ENCODE measurements at regions not wholly inside any gene's neighbourhood (a gene's known extent, or its start where the extent isn't known, plus 50 kb on each side); places are given as distances from the start of the nearest gene placed in this dataset.

- TF ChIP-seq CTCF (conservative IDR thresholded peaks at IDR 0.05): no peak
- Mint-ChIP-seq H3K27me3 (ENCODE audit: low read depth) (no peaks in the 10 kb centered on the region), H3K36me3 (ENCODE audit: low read depth) (no peaks in the 10 kb centered on the region), H3K27ac (ENCODE audit: unreplicated experiment) (no peak overlapping the region), H3K9me3 (no peaks in the 10 kb centered on the region), H3K4me3 (no peak overlapping the region), H3K4me1 (no peaks in the 10 kb centered on the region)
- no peak for DNase-seq (ENCODE audit: low read depth, low spot score)
Observed at GRCh38 chr4:120636120-120636630, 286.4 kb downstream of the PRDM5 start.

- H3K27ac Mint-ChIP-seq (ENCODE audit: unreplicated experiment): no peak overlapping the region
- H3K27me3 Mint-ChIP-seq (ENCODE audit: low read depth): no peaks in the 10 kb centered on the region
Observed at GRCh38 chr4:120633810-120634209, 288.7 kb downstream of the PRDM5 start.

GRCh38 chr4:120630427-120630826 is 292.1 kb downstream of the PRDM5 start:
- Mint-ChIP-seq H3K4me3 (no peak overlapping the region), H3K4me1 (no peaks in the 10 kb centered on the region), H3K27me3 (ENCODE audit: low read depth) (no peaks in the 10 kb centered on the region), H3K27ac (ENCODE audit: unreplicated experiment) (no peak overlapping the region), H3K9me3 (peaks cover 13% of the 10 kb centered on the region), H3K36me3 (ENCODE audit: low read depth) (no peaks in the 10 kb centered on the region)
- DNase-seq (ENCODE audit: low read depth, low spot score): no peak
- TF ChIP-seq CTCF (conservative IDR thresholded peaks at IDR 0.05): no peak

More at GRCh38 chr4:120633810-120634209, 288.7 kb downstream of the PRDM5 start:
- TF ChIP-seq CTCF (conservative IDR thresholded peaks at IDR 0.05): no peak
- Mint-ChIP-seq H3K4me3 (no peak overlapping the region), H3K4me1 (no peaks in the 10 kb centered on the region), H3K9me3 (peaks cover 1% of the 10 kb centered on the region), H3K36me3 (ENCODE audit: low read depth) (no peaks in the 10 kb centered on the region)
- no peak for DNase-seq (ENCODE audit: low read depth, low spot score)

- H3K9me3 Mint-ChIP-seq: peaks cover 13% of the 10 kb centered on the region
- no peaks in the 10 kb centered on the region for H3K27me3 Mint-ChIP-seq (ENCODE audit: low read depth)
- H3K4me1 Mint-ChIP-seq: no peaks in the 10 kb centered on the region
- no peak overlapping the region for H3K4me3 Mint-ChIP-seq
- no peak for TF ChIP-seq CTCF (conservative IDR thresholded peaks at IDR 0.05)
- DNase-seq (ENCODE audit: low read depth, low spot score): no peak
- H3K36me3 Mint-ChIP-seq (ENCODE audit: low read depth): no peaks in the 10 kb centered on the region
- no peak overlapping the region for H3K27ac Mint-ChIP-seq (ENCODE audit: unreplicated experiment)
Observed at GRCh38 chr4:120629546-120630108, 292.9 kb downstream of the PRDM5 start.

- TF ChIP-seq CTCF (conservative IDR thresholded peaks at IDR 0.05): no peak
Observed at GRCh38 chr4:120622601-120623000, 299.9 kb downstream of the PRDM5 start.

More at GRCh38 chr4:120622601-120623000, 299.9 kb downstream of the PRDM5 start:
- no peaks in the 10 kb centered on the region for H3K36me3 Mint-ChIP-seq (ENCODE audit: low read depth)
- H3K9me3 Mint-ChIP-seq: peaks cover 2% of the 10 kb centered on the region
- H3K27me3 Mint-ChIP-seq (ENCODE audit: low read depth): no peaks in the 10 kb centered on the region
- no peak for DNase-seq (ENCODE audit: low read depth, low spot score)
- no peaks in the 10 kb centered on the region for H3K4me1 Mint-ChIP-seq
- no peak overlapping the region for H3K4me3 Mint-ChIP-seq
- no peak overlapping the region for H3K27ac Mint-ChIP-seq (ENCODE audit: unreplicated experiment)

All from neural crest cell (in vitro differentiated cells).